Calu3 (cell line): ENCODE measurements at regions not wholly inside any gene's neighbourhood (a gene's known extent, or its start where the extent isn't known, plus 50 kb on each side); places are given as distances from the start of the nearest gene placed in this dataset.
A peak's percentile ranks its signal among the peaks of the same experiment; 100 is the strongest.

ENCODE experiments used
- BruUV-seq: library from RNA; stranded (reverse); fragments of 400-500 nt; replicated peaks from 2 replicates; lab custom pipeline; 2021; lab: Mats Ljungman, UMichigan
- CTCF ChIA-PET: fragments of 300-600 bp; sonication (Branson Sonifier 250); formaldehyde crosslinking; loops from one replicate; lab custom pipeline; 2022; ENCODE audit warnings: antibody characterized with exemption; lab: Charles Lee
- DNase-seq: peaks from one replicate; pipeline ENCODE4 v3.0.0; 2022
- H3K27ac Mint-ChIP-seq: one replicate; pipeline ENCODE4 v1.8.0; 2022; ENCODE audit warnings: mixed read lengths; ENCODE audit not compliant: unreplicated experiment
- H3K27me3 Mint-ChIP-seq: one replicate; pipeline ENCODE4 v1.8.0; 2022; ENCODE audit warnings: mixed read lengths; ENCODE audit not compliant: unreplicated experiment
- H3K36me3 Mint-ChIP-seq: one replicate; pipeline ENCODE4 v1.8.0; 2022; ENCODE audit warnings: mild to moderate bottlenecking, moderate library complexity, mixed read lengths; ENCODE audit not compliant: insufficient read depth, unreplicated experiment
- H3K4me1 Mint-ChIP-seq: one replicate; pipeline ENCODE4 v1.8.0; 2022; ENCODE audit warnings: mild to moderate bottlenecking, low read depth, mixed read lengths; ENCODE audit not compliant: unreplicated experiment
- H3K4me3 Mint-ChIP-seq: one replicate; pipeline ENCODE4 v1.8.0; 2022; ENCODE audit warnings: mild to moderate bottlenecking, low read depth, moderate library complexity, mixed read lengths; ENCODE audit not compliant: unreplicated experiment
- H3K9me3 Mint-ChIP-seq: one replicate; pipeline ENCODE4 v1.8.0; 2022; ENCODE audit warnings: low read depth, mixed read lengths; ENCODE audit not compliant: unreplicated experiment
- CTCF ChIP-seq: fragments of 200-600 bp; IDR thresholded peaks from one replicate; pipeline ENCODE4 v1.8.0; 2022; ENCODE audit warnings: antibody characterized with exemption; ENCODE audit not compliant: unreplicated experiment
- intact Hi-C: fragments of 100-400 bp; cut with micrococcal nuclease; formaldehyde crosslinking; loops from one replicate; pipeline ENCODE4 v1.10.0; 2022; ENCODE audit not compliant: unreplicated experiment

GRCh38 chr18:76564655-76565237 lies 69.7 kb upstream of the ZNF516 start:
- intact Hi-C loops, result loop anchor here (2.0 kb wide), 1 partner anchor 70 kb away; the partner anchor contains the start of gene ZNF516
- Mint-ChIP-seq H3K27me3 (no peaks in the 10 kb centered on the region), H3K36me3 (no peaks in the 10 kb centered on the region), H3K4me3 (no peak overlapping the region), H3K9me3 (peaks cover 3% of the 10 kb centered on the region), H3K4me1 (peaks cover 2% of the 10 kb centered on the region), H3K27ac (no peak overlapping the region)
- no peak for TF ChIP-seq CTCF
- DNase-seq, result no peak
- CTCF ChIA-PET, result no interaction called here
- no TSS peak for BruUV-seq

GRCh38 chr18:76564117-76564516 lies 69.1 kb upstream of the ZNF516 start:
- Mint-ChIP-seq H3K4me3 (no peak overlapping the region), H3K27me3 (no peaks in the 10 kb centered on the region), H3K27ac (no peak overlapping the region), H3K36me3 (peaks cover 6% of the 10 kb centered on the region), H3K9me3 (peaks cover 3% of the 10 kb centered on the region), H3K4me1 (peaks cover 8% of the 10 kb centered on the region)
- TF ChIP-seq CTCF, result no peak
- intact Hi-C loops, result loop anchor here (2.0 kb wide), 1 partner anchor 69 kb away; the partner anchor contains the start of gene ZNF516
- no peak for DNase-seq
- BruUV-seq, result no TSS peak
- CTCF ChIA-PET, result no interaction called here

GRCh38 chr18:76562286-76563122 lies 67.5 kb upstream of the ZNF516 start:
- intact Hi-C loops, result no loop called here
- no peak for DNase-seq
- no peak overlapping the region for H3K4me3 Mint-ChIP-seq
- BruUV-seq, result no TSS peak
- H3K27ac Mint-ChIP-seq, result no peak overlapping the region
- no peaks in the 10 kb centered on the region for H3K27me3 Mint-ChIP-seq
- peaks cover 12% of the 10 kb centered on the region for H3K36me3 Mint-ChIP-seq
- TF ChIP-seq CTCF, result no peak
- H3K9me3 Mint-ChIP-seq, result peaks cover 3% of the 10 kb centered on the region
- H3K4me1 Mint-ChIP-seq, result peaks cover 16% of the 10 kb centered on the region
- CTCF ChIA-PET, result no interaction called here

- BruUV-seq, result TSS peak; percentile 87
- Mint-ChIP-seq H3K36me3 (peaks cover 12% of the 10 kb centered on the region), H3K4me3 (peak overlapping the region; percentile 88), H3K4me1 (peaks cover 31% of the 10 kb centered on the region), H3K9me3 (no peaks in the 10 kb centered on the region), H3K27me3 (no peaks in the 10 kb centered on the region), H3K27ac (peak overlapping the region; percentile 99)
- CTCF ChIA-PET, result interaction anchor here (0.8 to 1.1 kb wide), 2 partner anchors 61 to 128 kb away, joined by 3 to 4 read pairs; no protein-coding TSS in a partner anchor
- TF ChIP-seq CTCF, result no peak
- DNase-seq, result peak; percentile 88
- intact Hi-C loops, result no loop called here
Observed at GRCh38 chr18:76558881-76559667, 64.0 kb upstream of the ZNF516 start.
